ENCODE measurements at regions not wholly inside any gene's neighbourhood (a gene's known extent, or its start where the extent isn't known, plus 50 kb on each side); places are given as distances from the start of the nearest gene placed in this dataset.

- TF ChIP-seq CTCF (IDR thresholded peaks at IDR 0.05), result no peak
- TF ChIP-seq POLR2A (IDR thresholded peaks at IDR 0.05), result no peak
- TF ChIP-seq EP300 (IDR thresholded peaks at IDR 0.05), result no peak
- no peak for TF ChIP-seq POLR2AphosphoS5 (IDR thresholded peaks at IDR 0.05)
These were observed 192.7 kb upstream of the ITGA4 start for GRCh38 chr2:181264441-181264840.

All from stomach (tissue), 4 donors.